ENCODE measurements at regions not wholly inside any gene's neighbourhood (a gene's known extent, or its start where the extent isn't known, plus 50 kb on each side); places are given as distances from the start of the nearest gene placed in this dataset.

DNA sequence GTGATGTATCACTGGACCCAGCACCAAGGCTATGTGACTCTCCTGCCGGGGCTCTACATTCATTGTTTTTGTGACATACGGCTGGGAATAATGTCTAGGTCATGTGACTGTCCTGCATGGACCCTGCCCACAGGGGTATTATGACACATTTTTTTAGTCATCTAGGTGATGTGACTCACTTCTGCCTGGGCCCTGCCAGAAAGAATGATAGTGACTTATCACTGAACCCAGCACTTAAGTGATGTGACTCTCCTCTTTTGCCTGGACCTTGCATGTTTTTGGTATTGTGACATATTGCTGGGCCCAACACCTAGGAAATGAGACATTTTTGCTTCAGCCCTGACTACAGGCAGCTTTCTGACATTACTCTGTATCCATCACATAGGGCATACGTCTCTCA is 51.1 kb upstream of the ZNF107 start:
- DNase-seq (ENCODE audit: low spot score) = peak; percentile 78

DNA sequence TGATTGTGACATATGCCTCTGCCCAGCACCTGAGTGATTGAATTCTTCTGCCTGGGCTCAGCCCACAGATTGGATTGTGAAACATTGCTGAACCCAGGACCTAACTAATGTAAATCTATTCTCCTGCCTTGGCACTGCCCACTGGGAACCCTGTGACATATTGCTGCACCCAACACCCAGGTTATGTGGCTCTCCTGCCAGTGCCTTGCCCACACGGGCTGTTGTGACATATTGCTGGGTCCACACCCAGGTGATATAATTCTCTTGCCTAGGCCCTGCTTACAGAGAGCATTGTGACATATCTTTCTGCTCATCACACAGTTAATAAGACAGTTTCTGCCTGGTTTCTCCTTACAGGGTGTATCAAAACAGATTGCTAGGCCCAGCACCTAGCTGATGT is 50.8 kb upstream of the ZNF680 start:
- DNase-seq (ENCODE audit: low spot score) = no peak

All from RKO (cell line).